WTC11 (cell line): ENCODE measurements at regions not wholly inside any gene's neighbourhood (a gene's known extent, or its start where the extent isn't known, plus 50 kb on each side); places are given as distances from the start of the nearest gene placed in this dataset.
A peak's percentile ranks its signal among the peaks of the same experiment; 100 is the strongest.

Experiments
- ATAC-seq: fragments of 200-7000 bp; cut with Tn5 transposase; 2 replicates; pipeline ENCODE4 v1.10.0; 2021; ENCODE audit warnings: mild to moderate bottlenecking, moderate library complexity
- CTCF ChIA-PET: fragments of 300-600 bp; sonication (Branson Sonifier 250); formaldehyde crosslinking; loops from one replicate; lab custom pipeline; 2021; ENCODE audit warnings: antibody characterized with exemption; lab: Charles Lee
- POLR2A ChIA-PET: fragments of 350-600 bp; sonication (Branson Sonifier 250); formaldehyde crosslinking; loops from one replicate; lab custom pipeline; 2021; ENCODE audit warnings: antibody characterized with exemption; lab: Charles Lee
- DNase-seq: peaks from one replicate; pipeline ENCODE4 v3.0.0; 2021; ENCODE audit warnings: low spot score
- H3K27ac Mint-ChIP-seq: 2 replicates; pipeline ENCODE4 v1.8.0; 2021; ENCODE audit warnings: mixed read lengths
- H3K27me3 Mint-ChIP-seq: 2 replicates; pipeline ENCODE4 v1.8.0; 2021; ENCODE audit warnings: low read depth, mild to moderate bottlenecking, moderate library complexity, mixed read lengths
- H3K36me3 Mint-ChIP-seq: 2 replicates; pipeline ENCODE4 v1.8.0; 2021; ENCODE audit warnings: mixed read lengths
- H3K4me1 Mint-ChIP-seq: 2 replicates; pipeline ENCODE4 v1.8.0; 2022; ENCODE audit warnings: mixed read lengths
- H3K4me3 Mint-ChIP-seq: 2 replicates; pipeline ENCODE4 v1.8.0; 2021; ENCODE audit warnings: mild to moderate bottlenecking, moderate library complexity, mixed read lengths
- H3K9me3 Mint-ChIP-seq: 2 replicates; pipeline ENCODE4 v1.8.0; 2021; ENCODE audit warnings: mixed read lengths
- ATF2 ChIP-seq: sonication (generic); formaldehyde crosslinking; IDR thresholded peaks from 2 replicates; pipeline ENCODE4 v1.8.1; 2022; ENCODE audit warnings: low read depth, missing genetic modification reagents, borderline replicate concordance
- CREM ChIP-seq: sonication (generic); formaldehyde crosslinking; IDR thresholded peaks from 2 replicates; pipeline ENCODE4 v1.8.1; 2022; ENCODE audit warnings: mild to moderate bottlenecking, missing genetic modification reagents, moderate library complexity
- E2F1 ChIP-seq: sonication (generic); formaldehyde crosslinking; IDR thresholded peaks from 2 replicates; pipeline ENCODE4 v1.8.0; 2022; ENCODE audit warnings: mild to moderate bottlenecking, missing genetic modification reagents
- E2F5 ChIP-seq: sonication (generic); formaldehyde crosslinking; IDR thresholded peaks from 2 replicates; pipeline ENCODE4 v1.8.1; 2022; ENCODE audit warnings: mild to moderate bottlenecking, moderate library complexity, missing genetic modification reagents
- ERG ChIP-seq: fragments of 250-450 bp; sonication (Bioruptor Pico); IDR thresholded peaks from 2 replicates; pipeline ENCODE4 v1.8.0; 2021; ENCODE audit warnings: mild to moderate bottlenecking
- HMGA2 ChIP-seq: fragments of 250-450 bp; sonication (Bioruptor Pico); IDR thresholded peaks from 2 replicates; pipeline ENCODE4 v1.4.0; 2021; ENCODE audit warnings: mild to moderate bottlenecking, moderate library complexity
- JAZF1 ChIP-seq: fragments of 250-450 bp; sonication (Bioruptor Pico); IDR thresholded peaks from 2 replicates; pipeline ENCODE4 v1.9.0; 2021; ENCODE audit warnings: moderate library complexity, mild to moderate bottlenecking, inconsistent platforms
- MAX ChIP-seq: sonication (generic); formaldehyde crosslinking; IDR thresholded peaks from 2 replicates; pipeline ENCODE4 v1.8.0; 2022; ENCODE audit warnings: mild to moderate bottlenecking, missing genetic modification reagents
- NFATC4 ChIP-seq: fragments of 250-450 bp; sonication (Bioruptor Pico); IDR thresholded peaks from 2 replicates; pipeline ENCODE4 v1.9.0; 2021; ENCODE audit warnings: mild to moderate bottlenecking
- NFYB ChIP-seq: sonication (generic); formaldehyde crosslinking; conservative IDR thresholded peaks from 2 replicates; pipeline ENCODE4 v1.8.0; 2022; ENCODE audit warnings: low read depth, missing genetic modification reagents
- OVOL2 ChIP-seq: fragments of 250-450 bp; sonication (Bioruptor Pico); IDR thresholded peaks from 2 replicates; pipeline ENCODE4 v1.9.0; 2021; ENCODE audit warnings: mild to moderate bottlenecking, borderline replicate concordance
- STAT6 ChIP-seq: sonication (generic); formaldehyde crosslinking; conservative IDR thresholded peaks from 2 replicates; pipeline ENCODE4 v1.8.1; 2023; ENCODE audit warnings: mild to moderate bottlenecking, low read depth, missing genetic modification reagents, moderate library complexity
- ZNF281 ChIP-seq: sonication (generic); formaldehyde crosslinking; IDR thresholded peaks from 2 replicates; pipeline ENCODE4 v1.8.0; 2023; ENCODE audit warnings: mild to moderate bottlenecking, missing genetic modification reagents
- ZNF396 ChIP-seq: fragments of 250-450 bp; sonication (Bioruptor Pico); IDR thresholded peaks from 2 replicates; pipeline ENCODE4 v1.8.0; 2021; ENCODE audit warnings: mild to moderate bottlenecking, moderate library complexity, borderline replicate concordance
- ZNF425 ChIP-seq: fragments of 250-450 bp; sonication (Bioruptor Pico); conservative IDR thresholded peaks from 2 replicates; pipeline ENCODE4 v1.9.0; 2021; ENCODE audit warnings: mild to moderate bottlenecking

GRCh38 chr10:42952349-42952748, 124.5 kb upstream of the RET start (continued):
- no peak for TF ChIP-seq E2F1 (CRISPR knock-in tag)
- TF ChIP-seq, all 79 proteins: peak for 5

GRCh38 chr10:42952931-42953683, 123.8 kb upstream of the RET start:
- ATAC-seq: no peak
- Mint-ChIP-seq H3K36me3 (no peaks in the 10 kb centered on the region), H3K4me3 (peak overlapping the region; percentile 66), H3K27ac (no peak overlapping the region), H3K4me1 (peaks cover 20% of the 10 kb centered on the region), H3K27me3 (peaks cover 11% of the 10 kb centered on the region), H3K9me3 (peaks cover 7% of the 10 kb centered on the region; the same call in 1 of the 2 replicates)
- POLR2A ChIA-PET: interaction anchor here (1.0 to 1.8 kb wide), 2 partner anchors 19 to 74 kb away, joined by 3 to 6 read pairs; no protein-coding TSS in a partner anchor
- no peak for TF ChIP-seq ERG
- TF ChIP-seq NFATC4 (CRISPR knock-in tag): no peak
- TF ChIP-seq OVOL2 (CRISPR knock-in tag): no peak
- TF ChIP-seq JAZF1 (CRISPR knock-in tag): no peak
- TF ChIP-seq NFYB: no peak
- no peak for TF ChIP-seq ZNF425
- TF ChIP-seq CREM (CRISPR knock-in tag): no peak
- no peak for TF ChIP-seq HMGA2
- no peak for TF ChIP-seq E2F5 (CRISPR knock-in tag)
- TF ChIP-seq STAT6 (CRISPR knock-in tag): no peak
- no peak for TF ChIP-seq ZNF281
- no peak for TF ChIP-seq ATF2
- TF ChIP-seq ZNF396: no peak
- no peak for TF ChIP-seq MAX (CRISPR knock-in tag)
- DNase-seq: peak; percentile 9
- CTCF ChIA-PET: interaction anchor here (1.0 to 2.7 kb wide), 8 partner anchors 11 to 250 kb away, joined by 3 to 12 read pairs (median 4); no protein-coding TSS in a partner anchor
